IMR-90 (cell line): ENCODE measurements at regions not wholly inside any gene's neighbourhood (a gene's known extent, or its start where the extent isn't known, plus 50 kb on each side); places are given as distances from the start of the nearest gene placed in this dataset.

Experiments used
- CEBPB ChIP-seq: IDR thresholded peaks from 2 replicates; pipeline ENCODE4 v1.6.1; 2012; ENCODE audit warnings: low read depth, low read length, improper control_type of control experiment
- CHD1 ChIP-seq: IDR thresholded peaks from 2 replicates; pipeline ENCODE4 v1.6.1; 2012; ENCODE audit warnings: low read depth, low read length, improper control_type of control experiment
- POLR2A ChIP-seq: IDR thresholded peaks from 2 replicates; pipeline ENCODE4 v1.6.1; 2012; ENCODE audit warnings: mild to moderate bottlenecking, low read depth, low read length
- RAD21 ChIP-seq: IDR thresholded peaks from 2 replicates; pipeline ENCODE4 v1.6.1; 2012; ENCODE audit warnings: low read length, improper control_type of control experiment
- RFX5 ChIP-seq: IDR thresholded peaks from 2 replicates; pipeline ENCODE4 v1.8.0; 2012; ENCODE audit warnings: low read depth, mild to moderate bottlenecking, low read length, moderate library complexity
- SMC3 ChIP-seq: fragments of 150-350 bp; IDR thresholded peaks from 2 replicates; pipeline ENCODE4 v1.6.1; 2016; ENCODE audit warnings: low read depth, mild to moderate bottlenecking, antibody characterized with exemption, low read length, moderate library complexity
- TF ChIP-seq, protein P1 (sequence below): conservative IDR thresholded peaks from 2 replicates; pipeline ENCODE4 v1.5.1; 2012; ENCODE audit warnings: mild to moderate bottlenecking, low read depth, low read length, improper control_type of control experiment
- TF ChIP-seq, protein P2 (sequence below): fragments of 150-350 bp; IDR thresholded peaks from 2 replicates; pipeline ENCODE4 v1.6.1; 2016; ENCODE audit warnings: low read depth, mild to moderate bottlenecking, low read length, moderate library complexity, borderline replicate concordance
- TF ChIP-seq, protein P3 (sequence below): fragments of 150-350 bp; IDR thresholded peaks from 2 replicates; pipeline ENCODE4 v1.6.1; 2017; ENCODE audit warnings: mild to moderate bottlenecking, antibody characterized with exemption, low read length, low read depth

DNA sequence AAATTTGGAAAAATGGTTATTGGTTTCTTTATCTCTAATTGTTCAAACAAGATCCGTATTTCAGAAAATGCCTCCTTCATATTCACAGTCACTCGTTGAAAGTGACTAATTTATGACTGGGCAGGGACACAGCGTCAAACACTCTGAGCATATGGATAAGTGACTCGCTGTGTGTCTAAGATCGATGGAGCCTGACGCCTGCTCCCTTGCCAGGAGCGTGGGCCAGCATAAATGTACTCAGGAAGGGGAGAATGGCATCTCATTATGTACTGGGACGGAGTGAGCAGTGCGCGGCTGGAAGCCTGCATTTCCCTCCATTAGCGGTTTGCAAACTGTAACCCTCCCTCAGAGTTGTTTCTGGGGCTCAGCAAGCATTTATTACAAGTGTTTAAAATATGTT lies 79.8 kb upstream of the CAST start:
- TF ChIP-seq POLR2A, result no peak
- no peak for TF ChIP-seq CEBPB
- TF ChIP-seq, protein P1, sequence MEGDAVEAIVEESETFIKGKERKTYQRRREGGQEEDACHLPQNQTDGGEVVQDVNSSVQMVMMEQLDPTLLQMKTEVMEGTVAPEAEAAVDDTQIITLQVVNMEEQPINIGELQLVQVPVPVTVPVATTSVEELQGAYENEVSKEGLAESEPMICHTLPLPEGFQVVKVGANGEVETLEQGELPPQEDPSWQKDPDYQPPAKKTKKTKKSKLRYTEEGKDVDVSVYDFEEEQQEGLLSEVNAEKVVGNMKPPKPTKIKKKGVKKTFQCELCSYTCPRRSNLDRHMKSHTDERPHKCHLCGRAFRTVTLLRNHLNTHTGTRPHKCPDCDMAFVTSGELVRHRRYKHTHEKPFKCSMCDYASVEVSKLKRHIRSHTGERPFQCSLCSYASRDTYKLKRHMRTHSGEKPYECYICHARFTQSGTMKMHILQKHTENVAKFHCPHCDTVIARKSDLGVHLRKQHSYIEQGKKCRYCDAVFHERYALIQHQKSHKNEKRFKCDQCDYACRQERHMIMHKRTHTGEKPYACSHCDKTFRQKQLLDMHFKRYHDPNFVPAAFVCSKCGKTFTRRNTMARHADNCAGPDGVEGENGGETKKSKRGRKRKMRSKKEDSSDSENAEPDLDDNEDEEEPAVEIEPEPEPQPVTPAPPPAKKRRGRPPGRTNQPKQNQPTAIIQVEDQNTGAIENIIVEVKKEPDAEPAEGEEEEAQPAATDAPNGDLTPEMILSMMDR, result no peak
- TF ChIP-seq, protein P2, sequence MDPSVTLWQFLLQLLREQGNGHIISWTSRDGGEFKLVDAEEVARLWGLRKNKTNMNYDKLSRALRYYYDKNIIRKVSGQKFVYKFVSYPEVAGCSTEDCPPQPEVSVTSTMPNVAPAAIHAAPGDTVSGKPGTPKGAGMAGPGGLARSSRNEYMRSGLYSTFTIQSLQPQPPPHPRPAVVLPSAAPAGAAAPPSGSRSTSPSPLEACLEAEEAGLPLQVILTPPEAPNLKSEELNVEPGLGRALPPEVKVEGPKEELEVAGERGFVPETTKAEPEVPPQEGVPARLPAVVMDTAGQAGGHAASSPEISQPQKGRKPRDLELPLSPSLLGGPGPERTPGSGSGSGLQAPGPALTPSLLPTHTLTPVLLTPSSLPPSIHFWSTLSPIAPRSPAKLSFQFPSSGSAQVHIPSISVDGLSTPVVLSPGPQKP, result no peak
- TF ChIP-seq CHD1, result no peak
- no peak for TF ChIP-seq RFX5
- TF ChIP-seq RAD21, result no peak
- TF ChIP-seq, protein P3, sequence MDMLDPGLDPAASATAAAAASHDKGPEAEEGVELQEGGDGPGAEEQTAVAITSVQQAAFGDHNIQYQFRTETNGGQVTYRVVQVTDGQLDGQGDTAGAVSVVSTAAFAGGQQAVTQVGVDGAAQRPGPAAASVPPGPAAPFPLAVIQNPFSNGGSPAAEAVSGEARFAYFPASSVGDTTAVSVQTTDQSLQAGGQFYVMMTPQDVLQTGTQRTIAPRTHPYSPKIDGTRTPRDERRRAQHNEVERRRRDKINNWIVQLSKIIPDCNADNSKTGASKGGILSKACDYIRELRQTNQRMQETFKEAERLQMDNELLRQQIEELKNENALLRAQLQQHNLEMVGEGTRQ, result no peak
- no peak for TF ChIP-seq SMC3
